Liver (tissue), 8 donors: ENCODE measurements at regions not wholly inside any gene's neighbourhood (a gene's known extent, or its start where the extent isn't known, plus 50 kb on each side); places are given as distances from the start of the nearest gene placed in this dataset.

Experiments used
- DNase-seq: peaks from one replicate; pipeline ENCODE4 v3.0.0-alpha.2; 2017; ENCODE audit warnings: low spot score
- H3K27ac ChIP-seq, 2 donors: one replicate each; pipeline ENCODE4 v1.7.0; 2013; ENCODE audit warnings: inconsistent platforms in 2 of 2, low read length in 2 of 2, control low read depth in 1 of 2, low read depth in 1 of 2, mild to moderate bottlenecking in 1 of 2
- H3K27me3 ChIP-seq, 4 donors: one replicate each; pipeline versions ENCODE4 v1.6.1 to v1.7.0; 2013; ENCODE audit warnings: low read length in 3 of 4, inconsistent platforms in 1 of 4, mild to moderate bottlenecking in 1 of 4, moderate library complexity in 1 of 4; ENCODE audit not compliant: control insufficient read depth in 4 of 4, insufficient read depth in 4 of 4
- H3K36me3 ChIP-seq, 4 donors: one replicate each; pipeline versions ENCODE4 v1.6.1 to v1.7.0; 2013; ENCODE audit warnings: low read length in 3 of 4, mild to moderate bottlenecking in 3 of 4, low read depth in 1 of 4, moderate library complexity in 1 of 4; ENCODE audit not compliant: control insufficient read depth in 4 of 4, insufficient read depth in 3 of 4
- H3K4me1 ChIP-seq, 4 donors: one replicate each; pipeline versions ENCODE4 v1.6.1 to v1.7.0; 2013; ENCODE audit warnings: low read length in 3 of 4, mild to moderate bottlenecking in 3 of 4, moderate library complexity in 1 of 4; ENCODE audit not compliant: control insufficient read depth in 4 of 4, insufficient read depth in 4 of 4
- H3K4me3 ChIP-seq, 3 donors: one replicate each; pipeline versions ENCODE4 v1.6.1 to v1.7.0; 2013; ENCODE audit warnings: low read length in 3 of 3, control low read depth in 1 of 3, low read depth in 1 of 3, mild to moderate bottlenecking in 1 of 3
- H3K9ac ChIP-seq, 2 donors: one replicate each; pipeline ENCODE4 v1.7.0; 2013; ENCODE audit warnings: low read length in 2 of 2, mild to moderate bottlenecking in 2 of 2, moderate library complexity in 2 of 2, control low read depth in 1 of 2, low read depth in 1 of 2
- H3K9me3 ChIP-seq, 4 donors: one replicate each; pipeline versions ENCODE4 v1.6.1 to v1.7.0; 2013; ENCODE audit warnings: low read length in 3 of 4; ENCODE audit not compliant: control insufficient read depth in 4 of 4
- CTCF ChIP-seq: fragments of 150-350 bp; IDR thresholded peaks from 2 replicates; pipeline ENCODE4 v1.5.1; 2017; ENCODE audit warnings: improper control_type of control experiment, low read depth, low read length; ENCODE audit not compliant: missing input control
- EGR1 ChIP-seq, 2 donors: IDR thresholded peaks; 2 replicates each; pipeline ENCODE4 v1.6.1; 2016 to 2018; ENCODE audit warnings: antibody characterized with exemption in 2 of 2, low read depth in 2 of 2
- FOXA2 ChIP-seq: IDR thresholded peaks from 2 replicates; pipeline ENCODE4 v1.6.1; 2016; ENCODE audit warnings: antibody characterized with exemption
- HNF4A ChIP-seq, 2 donors: conservative IDR thresholded peaks; 2 replicates each; pipeline ENCODE4 v1.6.1; 2016; ENCODE audit warnings: antibody characterized with exemption in 2 of 2, mild to moderate bottlenecking in 2 of 2
- JUND ChIP-seq, 2 donors: IDR thresholded peaks; 2 replicates each; pipeline ENCODE4 v1.6.1; 2016; ENCODE audit warnings: antibody characterized with exemption in 2 of 2
- MAX ChIP-seq: IDR thresholded peaks from 2 replicates; pipeline ENCODE4 v1.6.1; 2016; ENCODE audit warnings: antibody characterized with exemption
- NR2F2 ChIP-seq: IDR thresholded peaks from 2 replicates; pipeline ENCODE4 v1.6.1; 2016; ENCODE audit warnings: antibody characterized with exemption
- REST ChIP-seq: IDR thresholded peaks from 2 replicates; pipeline ENCODE4 v1.6.1; 2016; ENCODE audit warnings: antibody characterized with exemption, mild to moderate bottlenecking
- SP1 ChIP-seq: IDR thresholded peaks from 2 replicates; pipeline ENCODE4 v1.6.1; 2018; ENCODE audit warnings: antibody characterized with exemption, mild to moderate bottlenecking
- YY1 ChIP-seq: IDR thresholded peaks from 2 replicates; pipeline ENCODE4 v1.6.1; 2016; ENCODE audit warnings: antibody characterized with exemption, mild to moderate bottlenecking
- WGBS: extraction: QIAGEN DNeasy Blood & Tissue Kit; methylation state at CpG from one replicate; pipeline ENCODE4 v1.1.7; 2013; 5-methylcytosine and 5-hydroxymethylcytosine counted together
- donor health status: healthy.
- donor health status: healthy.
- donor health status: healthy.
- donor health status: healthy.
- donor health status: healthy.

- TF ChIP-seq REST = no peak
These were observed 54.8 kb upstream of the USP1 start (continued) for GRCh38 chr1:62381831-62382657.

GRCh38 chr1:62382658-62382955 is 54.2 kb upstream of the USP1 start:
- Histone ChIP-seq H3K36me3 (no peaks in the 10 kb centered on the region), H3K9ac (no peak overlapping the region), H3K9me3 (peaks cover 0 to 2% (median 0%) of the 10 kb centered on the region in 4 donors), H3K4me1 (peaks cover 10 to 20% (median 13%) of the 10 kb centered on the region in 4 donors), H3K4me3 (no peak overlapping the region), H3K27ac (no peak overlapping the region), H3K27me3 (no peaks in the 10 kb centered on the region)
- DNase-seq = no peak
- TF ChIP-seq NR2F2 = no peak
- TF ChIP-seq YY1 = no peak
- TF ChIP-seq EGR1 (IDR thresholded peaks at IDR 0.05; ENCODE audit: low read depth in 2 of 2) = no peak
- no peak for TF ChIP-seq FOXA2
- no peak for TF ChIP-seq JUND (IDR thresholded peaks at IDR 0.05)
- TF ChIP-seq REST = no peak
- TF ChIP-seq HNF4A (conservative IDR thresholded peaks at IDR 0.05) = no peak
- TF ChIP-seq CTCF = no peak
- no peak for TF ChIP-seq MAX
- no peak for TF ChIP-seq SP1
- WGBS = 79% methylated on average over 2 of the region's 2 CpGs
